GM19467 (cell line): ENCODE measurements at regions not wholly inside any gene's neighbourhood (a gene's known extent, or its start where the extent isn't known, plus 50 kb on each side); places are given as distances from the start of the nearest gene placed in this dataset.
"Not testable (repeated sequence)": the region's sequence is repeated elsewhere in the genome, so short reads cannot be mapped to it uniquely, and the experiment has no call there.

ENCODE experiments used
- ATAC-seq: cut with Tn5 transposase; IDR thresholded peaks from one replicate; pipeline ENCODE4 v1.9.1; 2021; ENCODE audit warnings: mild to moderate bottlenecking, moderate library complexity; ENCODE audit not compliant: unreplicated experiment

GRCh38 chr5:97234380-97234779 is 51.3 kb upstream of the RIOK2 start:
- ATAC-seq, result not testable (repeated sequence)

- ATAC-seq, result no peak
Observed at GRCh38 chr5:97242341-97242740, 59.3 kb upstream of the RIOK2 start.

GRCh38 chr5:97243353-97243752 is 60.3 kb upstream of the RIOK2 start:
- ATAC-seq, result no peak

- ATAC-seq, result no peak
Observed at GRCh38 chr5:97245386-97245785, 62.3 kb upstream of the RIOK2 start.

GRCh38 chr5:97250113-97250512 is 67.1 kb upstream of the RIOK2 start:
- ATAC-seq, result no peak

- no peak for ATAC-seq
Observed at GRCh38 chr5:97266076-97266475, 83.0 kb upstream of the RIOK2 start.

- no peak for ATAC-seq
Observed at GRCh38 chr5:97266576-97266975, 83.5 kb upstream of the RIOK2 start.

- no peak for ATAC-seq
Observed at GRCh38 chr5:97267767-97268166, 84.7 kb upstream of the RIOK2 start.

GRCh38 chr5:97276474-97277120 is 93.5 kb upstream of the RIOK2 start:
- no peak for ATAC-seq

GRCh38 chr5:97281257-97281656 is 98.2 kb upstream of the RIOK2 start:
- ATAC-seq, result no peak

GRCh38 chr5:97297063-97297703 is 114.1 kb upstream of the RIOK2 start:
- ATAC-seq, result peak; percentile 82

GRCh38 chr5:97297704-97298091 is 114.7 kb upstream of the RIOK2 start:
- ATAC-seq, result no peak

GRCh38 chr5:97301181-97301580 is 118.1 kb upstream of the RIOK2 start:
- not testable (repeated sequence) for ATAC-seq

- no peak for ATAC-seq
Observed at GRCh38 chr5:97338729-97339128, 155.7 kb upstream of the RIOK2 start.

- ATAC-seq, result peak; percentile 87
Observed at GRCh38 chr5:97355775-97356174, 172.7 kb upstream of the RIOK2 start.

GRCh38 chr5:97363577-97363976 is 180.5 kb upstream of the RIOK2 start:
- no peak for ATAC-seq

- no peak for ATAC-seq
Observed at GRCh38 chr5:97364731-97365130, 181.7 kb upstream of the RIOK2 start.

GRCh38 chr5:97365163-97365845 is 182.3 kb upstream of the RIOK2 start:
- ATAC-seq, result no peak

GRCh38 chr5:97365918-97366317 is 182.9 kb upstream of the RIOK2 start:
- no peak for ATAC-seq

- ATAC-seq, result no peak
Observed at GRCh38 chr5:97375959-97376358, 192.9 kb upstream of the RIOK2 start.

- ATAC-seq, result no peak
Observed at GRCh38 chr5:97377582-97377981, 194.5 kb upstream of the RIOK2 start.

- ATAC-seq, result no peak
Observed at GRCh38 chr5:97383996-97384395, 200.9 kb upstream of the RIOK2 start.
